ENCODE measurements at regions not wholly inside any gene's neighbourhood (a gene's known extent, or its start where the extent isn't known, plus 50 kb on each side); places are given as distances from the start of the nearest gene placed in this dataset.

DNA sequence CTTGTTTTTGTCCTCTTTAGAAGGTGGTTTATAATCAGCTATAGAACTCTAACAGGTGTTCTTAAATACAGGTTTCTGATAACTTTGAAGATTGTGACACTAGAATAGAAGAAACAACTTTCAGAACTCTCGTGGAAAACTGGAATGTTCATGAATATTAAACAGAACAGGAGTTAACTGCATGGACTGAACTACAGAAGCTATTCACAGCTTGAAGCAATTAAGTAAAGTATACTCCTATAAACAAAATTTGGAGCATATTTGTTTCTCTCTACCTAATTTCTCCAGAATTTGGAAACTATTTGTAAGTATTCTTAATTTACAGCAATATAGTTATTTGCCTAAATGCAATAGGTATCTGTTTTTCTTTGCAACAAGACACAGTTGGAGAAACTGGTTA is 824.8 kb downstream of the ADGRL2 start:
- TF ChIP-seq, protein P1, sequence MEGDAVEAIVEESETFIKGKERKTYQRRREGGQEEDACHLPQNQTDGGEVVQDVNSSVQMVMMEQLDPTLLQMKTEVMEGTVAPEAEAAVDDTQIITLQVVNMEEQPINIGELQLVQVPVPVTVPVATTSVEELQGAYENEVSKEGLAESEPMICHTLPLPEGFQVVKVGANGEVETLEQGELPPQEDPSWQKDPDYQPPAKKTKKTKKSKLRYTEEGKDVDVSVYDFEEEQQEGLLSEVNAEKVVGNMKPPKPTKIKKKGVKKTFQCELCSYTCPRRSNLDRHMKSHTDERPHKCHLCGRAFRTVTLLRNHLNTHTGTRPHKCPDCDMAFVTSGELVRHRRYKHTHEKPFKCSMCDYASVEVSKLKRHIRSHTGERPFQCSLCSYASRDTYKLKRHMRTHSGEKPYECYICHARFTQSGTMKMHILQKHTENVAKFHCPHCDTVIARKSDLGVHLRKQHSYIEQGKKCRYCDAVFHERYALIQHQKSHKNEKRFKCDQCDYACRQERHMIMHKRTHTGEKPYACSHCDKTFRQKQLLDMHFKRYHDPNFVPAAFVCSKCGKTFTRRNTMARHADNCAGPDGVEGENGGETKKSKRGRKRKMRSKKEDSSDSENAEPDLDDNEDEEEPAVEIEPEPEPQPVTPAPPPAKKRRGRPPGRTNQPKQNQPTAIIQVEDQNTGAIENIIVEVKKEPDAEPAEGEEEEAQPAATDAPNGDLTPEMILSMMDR (IDR thresholded peaks at IDR 0.05 in 2 of 3, conservative IDR thresholded peaks at IDR 0.05 in 1 of 3; ENCODE audit: control insufficient read depth in 2 of 3, extremely low read depth in 1 of 3, insufficient read depth in 1 of 3, low read depth in 3 of 3, low read length in 3 of 3), result no peak
- TF ChIP-seq, protein P2, sequence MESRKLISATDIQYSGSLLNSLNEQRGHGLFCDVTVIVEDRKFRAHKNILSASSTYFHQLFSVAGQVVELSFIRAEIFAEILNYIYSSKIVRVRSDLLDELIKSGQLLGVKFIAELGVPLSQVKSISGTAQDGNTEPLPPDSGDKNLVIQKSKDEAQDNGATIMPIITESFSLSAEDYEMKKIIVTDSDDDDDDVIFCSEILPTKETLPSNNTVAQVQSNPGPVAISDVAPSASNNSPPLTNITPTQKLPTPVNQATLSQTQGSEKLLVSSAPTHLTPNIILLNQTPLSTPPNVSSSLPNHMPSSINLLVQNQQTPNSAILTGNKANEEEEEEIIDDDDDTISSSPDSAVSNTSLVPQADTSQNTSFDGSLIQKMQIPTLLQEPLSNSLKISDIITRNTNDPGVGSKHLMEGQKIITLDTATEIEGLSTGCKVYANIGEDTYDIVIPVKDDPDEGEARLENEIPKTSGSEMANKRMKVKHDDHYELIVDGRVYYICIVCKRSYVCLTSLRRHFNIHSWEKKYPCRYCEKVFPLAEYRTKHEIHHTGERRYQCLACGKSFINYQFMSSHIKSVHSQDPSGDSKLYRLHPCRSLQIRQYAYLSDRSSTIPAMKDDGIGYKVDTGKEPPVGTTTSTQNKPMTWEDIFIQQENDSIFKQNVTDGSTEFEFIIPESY (IDR thresholded peaks at IDR 0.05), result no peak
